Muscle layer of colon (tissue), 2 donors: ENCODE measurements at regions not wholly inside any gene's neighbourhood (a gene's known extent, or its start where the extent isn't known, plus 50 kb on each side); places are given as distances from the start of the nearest gene placed in this dataset.

ENCODE experiments used
- H3K27ac ChIP-seq: one replicate; pipeline ENCODE4 v1.7.0; 2013; ENCODE audit warnings: low read depth, mild to moderate bottlenecking, low read length, moderate library complexity
- H3K27me3 ChIP-seq, 2 donors: one replicate each; pipeline ENCODE4 v1.7.0; 2013; ENCODE audit warnings: low read length in 2 of 2, mild to moderate bottlenecking in 2 of 2; ENCODE audit not compliant: insufficient read depth in 2 of 2, control insufficient read depth in 1 of 2
- H3K36me3 ChIP-seq: one replicate; pipeline ENCODE4 v1.7.0; 2013; ENCODE audit warnings: mild to moderate bottlenecking, low read length; ENCODE audit not compliant: insufficient read depth
- H3K4me1 ChIP-seq: one replicate; pipeline ENCODE4 v1.7.0; 2013; ENCODE audit warnings: mild to moderate bottlenecking, low read length; ENCODE audit not compliant: insufficient read depth
- H3K4me3 ChIP-seq, 2 donors: one replicate each; pipeline ENCODE4 v1.7.0; 2013; ENCODE audit warnings: low read length in 2 of 2, low read depth in 1 of 2, mild to moderate bottlenecking in 1 of 2, moderate library complexity in 1 of 2
- H3K9ac ChIP-seq: one replicate; pipeline ENCODE4 v1.7.0; 2013; ENCODE audit warnings: low read length
- H3K9me3 ChIP-seq: one replicate; pipeline ENCODE4 v1.7.0; 2013; ENCODE audit warnings: mild to moderate bottlenecking, low read length
- donor health status: abdominal sarcoma.
- donor health status: Adenocarcinoma of cecum.

DNA sequence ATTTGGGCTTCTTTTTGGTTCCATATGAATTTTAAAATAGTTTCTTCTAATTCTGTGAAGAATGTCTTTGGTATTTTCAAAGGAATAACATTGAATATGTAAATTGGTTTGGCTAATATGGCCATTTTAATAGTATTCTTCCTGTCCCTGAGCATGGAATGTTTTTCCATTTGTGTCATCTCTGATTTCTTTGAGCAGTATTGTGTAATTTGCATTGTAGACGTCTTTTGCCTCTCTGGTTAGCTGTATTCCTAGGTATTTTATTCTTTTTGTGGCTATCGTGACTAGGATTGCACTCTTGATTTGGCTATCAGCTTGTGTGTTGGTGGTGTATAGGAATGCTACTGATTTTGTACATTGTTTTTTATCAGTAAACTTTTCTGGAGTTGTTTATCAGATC lies 601.9 kb downstream of the SNAPC1 start:
- H3K9ac ChIP-seq = no peak overlapping the region
- no peaks in the 10 kb centered on the region for H3K36me3 ChIP-seq
- no peak overlapping the region for H3K27ac ChIP-seq
- H3K27me3 ChIP-seq = no peaks in the 10 kb centered on the region
- no peak overlapping the region for H3K4me3 ChIP-seq
- no peaks in the 10 kb centered on the region for H3K9me3 ChIP-seq
- H3K4me1 ChIP-seq = no peaks in the 10 kb centered on the region

DNA sequence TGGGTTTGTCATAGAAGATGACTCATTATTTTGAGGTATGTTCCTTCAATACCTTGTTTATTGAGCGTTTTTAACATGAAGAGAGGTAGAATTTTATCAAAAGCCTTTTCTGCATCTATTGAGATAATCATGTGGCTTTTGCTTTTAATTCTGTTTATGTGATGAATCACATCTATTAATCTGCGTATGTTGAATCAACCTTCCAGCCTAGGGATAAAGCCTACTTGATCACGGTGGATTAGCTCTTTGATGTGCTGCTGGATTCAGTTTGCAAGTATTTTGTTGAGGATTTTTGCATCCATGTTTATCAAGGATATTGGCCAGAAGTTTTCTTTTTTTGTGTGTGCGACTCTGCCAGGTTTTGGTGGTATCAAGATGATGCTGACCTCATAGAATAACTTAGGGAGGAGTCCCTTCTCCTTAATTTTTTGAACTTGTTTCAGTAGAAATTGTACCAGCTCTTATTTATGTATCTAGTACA lies 602.6 kb downstream of the SNAPC1 start:
- H3K9ac ChIP-seq = no peak overlapping the region
- no peak overlapping the region for H3K4me3 ChIP-seq
- no peaks in the 10 kb centered on the region for H3K27me3 ChIP-seq
- no peaks in the 10 kb centered on the region for H3K36me3 ChIP-seq
- H3K9me3 ChIP-seq = no peaks in the 10 kb centered on the region
- H3K27ac ChIP-seq = no peak overlapping the region
- H3K4me1 ChIP-seq = no peaks in the 10 kb centered on the region

- Histone ChIP-seq H3K9ac (no peak overlapping the region), H3K27me3 (no peaks in the 10 kb centered on the region), H3K9me3 (no peaks in the 10 kb centered on the region), H3K4me1 (no peaks in the 10 kb centered on the region), H3K36me3 (no peaks in the 10 kb centered on the region), H3K27ac (no peak overlapping the region), H3K4me3 (no peak overlapping the region)
Observed at GRCh38 chr14:62369919-62370560, 607.8 kb downstream of the SNAPC1 start.

DNA sequence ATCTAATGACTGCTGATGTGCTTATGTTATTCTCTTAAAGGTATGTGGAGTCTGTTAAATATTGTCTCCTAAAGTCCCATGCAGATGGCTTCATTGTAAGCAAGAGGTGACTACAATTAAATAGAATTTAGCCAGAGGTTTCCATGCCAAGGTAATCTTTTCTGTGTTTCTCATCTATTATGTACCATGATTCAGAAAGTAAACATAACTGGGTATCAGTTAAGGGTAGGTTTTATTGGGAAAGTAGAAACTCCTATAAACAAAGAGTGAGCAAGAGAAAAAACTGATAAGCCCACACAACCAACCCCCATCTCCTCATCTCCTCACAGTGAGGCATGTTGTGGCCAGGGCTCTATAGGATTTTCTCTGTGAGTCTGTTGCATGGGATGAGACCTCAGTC lies 611.7 kb downstream of the SNAPC1 start:
- Histone ChIP-seq H3K27me3 (no peaks in the 10 kb centered on the region), H3K9me3 (no peaks in the 10 kb centered on the region), H3K27ac (no peak overlapping the region), H3K4me1 (no peaks in the 10 kb centered on the region), H3K9ac (no peak overlapping the region), H3K4me3 (no peak overlapping the region), H3K36me3 (no peaks in the 10 kb centered on the region)

DNA sequence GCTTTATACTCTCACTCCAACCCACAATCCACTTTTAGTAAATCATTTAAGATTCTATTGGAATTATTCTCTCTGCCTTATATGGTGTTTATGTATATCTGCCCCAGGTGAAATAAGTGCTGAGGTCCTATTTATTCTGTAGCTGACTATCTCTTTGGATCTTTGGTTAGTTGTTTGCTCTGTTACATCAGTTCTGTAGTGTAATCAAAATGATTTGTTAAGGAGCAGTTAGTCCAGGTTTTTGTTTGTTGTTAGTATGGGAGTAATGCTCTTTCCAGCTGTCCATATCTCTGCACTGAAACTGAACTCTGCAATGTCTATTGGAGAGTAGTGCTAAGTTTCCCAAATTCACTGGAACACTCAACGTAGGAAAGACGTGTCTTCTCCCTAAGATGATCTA lies 615.8 kb downstream of the SNAPC1 start:
- no peak overlapping the region for H3K9ac ChIP-seq
- H3K36me3 ChIP-seq = no peaks in the 10 kb centered on the region
- H3K4me1 ChIP-seq = no peaks in the 10 kb centered on the region
- no peak overlapping the region for H3K4me3 ChIP-seq
- H3K27ac ChIP-seq = no peak overlapping the region
- H3K9me3 ChIP-seq = no peaks in the 10 kb centered on the region
- H3K27me3 ChIP-seq = no peaks in the 10 kb centered on the region

- Histone ChIP-seq H3K9ac (no peak overlapping the region), H3K9me3 (no peaks in the 10 kb centered on the region), H3K27ac (no peak overlapping the region), H3K36me3 (no peaks in the 10 kb centered on the region), H3K27me3 (no peaks in the 10 kb centered on the region), H3K4me1 (no peaks in the 10 kb centered on the region), H3K4me3 (no peak overlapping the region)
Observed at GRCh38 chr14:62381311-62382070, 619.3 kb downstream of the SNAPC1 start.

DNA sequence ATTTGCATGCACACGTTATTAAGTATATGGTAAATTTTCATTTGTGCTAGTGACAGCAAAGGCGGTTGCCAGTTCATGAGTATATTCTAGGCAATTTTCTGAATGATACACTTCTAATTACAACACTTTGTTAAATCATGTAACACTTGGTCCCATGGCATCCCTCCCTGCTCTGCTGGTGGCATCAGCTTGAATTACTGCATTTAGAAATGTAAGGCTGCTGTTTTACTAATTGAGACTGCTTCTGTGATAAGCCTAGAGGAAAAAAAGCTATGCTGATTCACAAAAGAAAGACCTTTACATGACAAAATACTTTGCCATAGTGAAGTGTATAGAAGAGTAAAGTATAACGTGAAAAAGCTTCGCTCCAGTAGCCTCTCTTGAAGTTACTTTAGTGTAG lies 636.1 kb downstream of the KCNH5 start:
- Histone ChIP-seq H3K9ac (no peak overlapping the region), H3K4me3 (no peak overlapping the region), H3K9me3 (no peaks in the 10 kb centered on the region), H3K4me1 (no peaks in the 10 kb centered on the region), H3K27ac (no peak overlapping the region), H3K27me3 (no peaks in the 10 kb centered on the region), H3K36me3 (no peaks in the 10 kb centered on the region)

DNA sequence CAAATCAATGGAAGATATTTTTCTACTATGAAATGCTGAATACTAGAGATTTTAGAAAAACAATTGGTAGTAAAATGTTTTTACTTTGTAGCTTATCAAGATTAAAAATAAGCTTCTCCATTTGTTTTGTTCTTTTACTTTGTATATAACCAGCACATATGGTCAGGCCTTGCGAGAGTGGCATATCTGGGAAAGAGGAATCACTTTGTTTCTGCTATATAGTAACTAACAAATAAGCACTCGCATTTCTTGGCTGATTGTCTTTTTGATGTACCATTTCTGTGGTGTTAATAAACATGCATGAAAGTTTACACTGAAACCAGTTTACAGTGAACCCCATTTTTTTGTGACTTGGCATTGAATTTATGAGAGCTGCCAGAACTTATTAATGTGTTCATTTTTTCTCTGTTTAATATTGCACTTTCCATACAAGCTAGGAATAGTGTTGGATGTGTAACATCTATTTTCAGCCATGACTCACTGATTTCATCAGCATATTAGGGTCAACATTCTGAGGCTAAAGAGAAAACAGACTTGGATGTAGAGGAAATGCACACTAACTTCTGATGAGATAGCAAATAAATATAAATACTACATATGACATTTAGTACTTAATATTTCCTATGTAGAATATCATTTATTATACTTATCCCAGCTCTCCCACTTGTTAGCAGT lies 635.5 kb downstream of the KCNH5 start:
- Histone ChIP-seq H3K27me3 (no peaks in the 10 kb centered on the region), H3K4me1 (no peaks in the 10 kb centered on the region)

DNA sequence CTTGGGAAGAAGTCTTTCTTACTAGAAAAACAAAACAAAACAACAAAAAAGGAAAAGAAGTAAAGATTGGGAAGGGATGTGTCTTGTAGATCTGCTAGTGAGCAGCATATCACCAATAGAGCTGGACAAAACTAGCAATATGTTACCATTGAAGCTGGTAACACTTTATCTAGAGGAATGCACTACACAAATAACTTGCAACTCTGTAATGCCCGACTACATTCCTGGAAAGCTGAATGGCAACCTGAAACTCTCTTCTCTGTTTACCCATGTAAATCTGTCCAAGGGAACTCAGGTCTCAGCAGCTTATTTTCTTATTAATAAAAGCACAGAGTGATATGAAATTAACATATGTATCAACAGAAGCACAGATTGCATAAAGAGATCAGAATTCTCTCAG lies 624.4 kb downstream of the KCNH5 start:
- H3K27me3 ChIP-seq = no peaks in the 10 kb centered on the region
- H3K4me1 ChIP-seq = no peaks in the 10 kb centered on the region
- H3K4me3 ChIP-seq = no peak overlapping the region
- H3K9ac ChIP-seq = no peak overlapping the region
- no peaks in the 10 kb centered on the region for H3K9me3 ChIP-seq
- no peak overlapping the region for H3K27ac ChIP-seq
- no peaks in the 10 kb centered on the region for H3K36me3 ChIP-seq

More for the DNA sequence above, 635.5 kb downstream of the KCNH5 start:
- no peak overlapping the region for H3K27ac ChIP-seq
- no peaks in the 10 kb centered on the region for H3K9me3 ChIP-seq
- H3K9ac ChIP-seq = no peak overlapping the region
- no peak overlapping the region for H3K4me3 ChIP-seq
- H3K36me3 ChIP-seq = no peaks in the 10 kb centered on the region

GRCh38 chr14:62428429-62429203 lies 616.6 kb downstream of the KCNH5 start:
- Histone ChIP-seq H3K27ac (no peak overlapping the region), H3K4me1 (no peaks in the 10 kb centered on the region), H3K36me3 (no peaks in the 10 kb centered on the region), H3K4me3 (no peak overlapping the region), H3K9ac (no peak overlapping the region), H3K27me3 (no peaks in the 10 kb centered on the region), H3K9me3 (no peaks in the 10 kb centered on the region)

DNA sequence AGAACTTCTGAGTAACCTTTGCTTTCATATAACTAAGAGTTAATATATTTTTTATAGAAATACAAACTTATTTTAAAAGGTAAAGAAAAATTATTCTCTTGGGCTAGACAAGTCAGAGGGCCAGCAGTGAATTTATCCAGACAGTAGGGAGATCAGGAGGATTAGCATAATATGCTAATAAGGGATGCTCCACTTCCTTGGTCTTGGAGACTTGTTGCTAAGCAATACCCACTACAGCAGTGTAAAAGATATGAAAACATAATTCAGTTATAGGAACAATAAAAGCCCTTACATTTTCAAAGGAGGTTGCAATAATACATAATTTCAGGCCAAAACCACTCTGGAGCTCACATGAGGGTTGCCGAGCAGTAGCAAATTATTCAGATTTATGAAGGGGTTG lies 615.6 kb downstream of the KCNH5 start:
- no peaks in the 10 kb centered on the region for H3K27me3 ChIP-seq
- no peak overlapping the region for H3K4me3 ChIP-seq
- H3K9me3 ChIP-seq = no peaks in the 10 kb centered on the region
- no peaks in the 10 kb centered on the region for H3K36me3 ChIP-seq
- H3K27ac ChIP-seq = no peak overlapping the region
- H3K9ac ChIP-seq = no peak overlapping the region
- H3K4me1 ChIP-seq = no peaks in the 10 kb centered on the region
